Glutamatergic neuron (in vitro differentiated cells): ENCODE measurements at regions not wholly inside any gene's neighbourhood (a gene's known extent, or its start where the extent isn't known, plus 50 kb on each side); places are given as distances from the start of the nearest gene placed in this dataset.

Experiments used
- DNase-seq: peaks from one replicate; pipeline ENCODE4 v3.0.0; 2022
- H3K27ac Mint-ChIP-seq: one replicate; pipeline ENCODE4 v1.8.0; 2020; ENCODE audit warnings: mild to moderate bottlenecking, mixed read lengths, inconsistent platforms; ENCODE audit not compliant: unreplicated experiment
- H3K27me3 Mint-ChIP-seq: one replicate; pipeline ENCODE4 v1.8.0; 2020; ENCODE audit warnings: mild to moderate bottlenecking, moderate library complexity, mixed read lengths, inconsistent platforms; ENCODE audit not compliant: unreplicated experiment
- H3K36me3 Mint-ChIP-seq: one replicate; pipeline ENCODE4 v1.8.0; 2020; ENCODE audit warnings: mild to moderate bottlenecking, mixed read lengths, inconsistent platforms; ENCODE audit not compliant: unreplicated experiment
- H3K4me1 Mint-ChIP-seq: one replicate; pipeline ENCODE4 v1.8.0; 2020; ENCODE audit warnings: mild to moderate bottlenecking, low read depth, mixed read lengths, inconsistent platforms; ENCODE audit not compliant: unreplicated experiment
- H3K4me3 Mint-ChIP-seq: one replicate; pipeline ENCODE4 v1.8.0; 2020; ENCODE audit warnings: mild to moderate bottlenecking, mixed read lengths, inconsistent platforms; ENCODE audit not compliant: unreplicated experiment
- H3K9me3 Mint-ChIP-seq: one replicate; pipeline ENCODE4 v1.8.0; 2020; ENCODE audit warnings: mild to moderate bottlenecking, moderate library complexity, mixed read lengths, inconsistent platforms; ENCODE audit not compliant: unreplicated experiment
- CTCF ChIP-seq: fragments of 200-600 bp; sonication (generic); IDR thresholded peaks from one replicate; pipeline ENCODE4 v1.5.0; 2021; ENCODE audit not compliant: partially characterized antibody, unreplicated experiment

GRCh38 chr15:72888211-72888610 lies 104.7 kb upstream of the ADPGK start:
- Mint-ChIP-seq H3K4me1 (peaks cover 34% of the 10 kb centered on the region), H3K27ac (peak overlapping the region; percentile 99), H3K4me3 (peak overlapping the region; percentile 16), H3K9me3 (peaks cover 13% of the 10 kb centered on the region), H3K36me3 (no peaks in the 10 kb centered on the region), H3K27me3 (peaks cover 14% of the 10 kb centered on the region)
- DNase-seq = no peak
- no peak for TF ChIP-seq CTCF

- peaks cover 6% of the 10 kb centered on the region for H3K36me3 Mint-ChIP-seq
- peaks cover 14% of the 10 kb centered on the region for H3K27me3 Mint-ChIP-seq
- H3K9me3 Mint-ChIP-seq = peaks cover 15% of the 10 kb centered on the region
- peaks cover 34% of the 10 kb centered on the region for H3K4me1 Mint-ChIP-seq
- no peak overlapping the region for H3K27ac Mint-ChIP-seq
- no peak for DNase-seq
- H3K4me3 Mint-ChIP-seq = no peak overlapping the region
- no peak for TF ChIP-seq CTCF
Observed at GRCh38 chr15:72887376-72887775, 103.8 kb upstream of the ADPGK start.

GRCh38 chr15:72884311-72884710 lies 100.8 kb upstream of the ADPGK start:
- DNase-seq = no peak
- H3K36me3 Mint-ChIP-seq = peaks cover 17% of the 10 kb centered on the region
- H3K4me3 Mint-ChIP-seq = no peak overlapping the region
- H3K27me3 Mint-ChIP-seq = peaks cover 5% of the 10 kb centered on the region
- H3K27ac Mint-ChIP-seq = no peak overlapping the region
- H3K4me1 Mint-ChIP-seq = peaks cover 14% of the 10 kb centered on the region
- H3K9me3 Mint-ChIP-seq = peaks cover 6% of the 10 kb centered on the region
- no peak for TF ChIP-seq CTCF

GRCh38 chr15:72873379-72874233 lies 90.0 kb upstream of the ADPGK start:
- Mint-ChIP-seq H3K4me1 (peaks cover 19% of the 10 kb centered on the region), H3K27ac (peak overlapping the region; percentile 15), H3K27me3 (peaks cover 2% of the 10 kb centered on the region), H3K36me3 (peaks cover 5% of the 10 kb centered on the region), H3K4me3 (no peak overlapping the region), H3K9me3 (peaks cover 6% of the 10 kb centered on the region)
- no peak for DNase-seq
- TF ChIP-seq CTCF = no peak
